ENCODE measurements at regions not wholly inside any gene's neighbourhood (a gene's known extent, or its start where the extent isn't known, plus 50 kb on each side); places are given as distances from the start of the nearest gene placed in this dataset.

GRCh38 chr3:67286586-67286985, 288.5 kb downstream of the KBTBD8 start:
- Histone ChIP-seq H4K5ac (ENCODE audit: low read depth, low read length) (no peak overlapping the region), H2AK5ac (ENCODE audit: low read depth, low read length) (no peak overlapping the region), H3K4me2 (ENCODE audit: low read depth, low read length) (no peak overlapping the region), H3K27me3 (ENCODE audit: control insufficient read depth, insufficient read depth, low read length) (no peaks in the 10 kb centered on the region), H3K9me3 (ENCODE audit: control insufficient read depth, insufficient read depth, low read length) (no peaks in the 10 kb centered on the region), H3K36me3 (ENCODE audit: control insufficient read depth, insufficient read depth, low read length) (no peaks in the 10 kb centered on the region), H2AK9ac (replicated peaks; ENCODE audit: low read depth, low read length, poor library complexity) (no peak overlapping the region), H4K20me1 (ENCODE audit: insufficient read depth, low read length) (no peaks in the 10 kb centered on the region), H3K9me1 (ENCODE audit: insufficient read depth, low read length) (no peaks in the 10 kb centered on the region), H2BK120ac (ENCODE audit: low read depth, low read length) (no peak overlapping the region), H4K8ac (ENCODE audit: low read depth in 2 of 2, low read length in 2 of 2) (no peak overlapping the region), H3K23ac (ENCODE audit: low read depth, low read length) (no peak overlapping the region), H3K56ac (ENCODE audit: extremely low read depth, insufficient read depth, low read length) (no peak overlapping the region), H3K4me3 (ENCODE audit: insufficient read depth, low read depth, low read length) (no peak overlapping the region), H3K79me1 (ENCODE audit: low read depth in 1 of 2, low read length in 2 of 2) (no peaks in the 10 kb centered on the region), H3K18ac (ENCODE audit: low read depth, low read length) (no peak overlapping the region), H3K4ac (ENCODE audit: low read depth, low read length) (no peak overlapping the region), H2AFZ (replicated peaks; ENCODE audit: low read length, poor library complexity) (no peak overlapping the region), H4K91ac (ENCODE audit: insufficient read depth, low read depth, low read length) (no peak overlapping the region), H3K4me1 (ENCODE audit: control insufficient read depth, insufficient read depth, low read length) (no peaks in the 10 kb centered on the region), H2BK20ac (ENCODE audit: low read depth, low read length) (no peak overlapping the region), H3K14ac (replicated peaks; ENCODE audit: low read depth, low read length) (no peak overlapping the region), H2BK5ac (ENCODE audit: low read depth, low read length, poor library complexity, severe bottlenecking) (no peak overlapping the region), H3K27ac (ENCODE audit: insufficient read depth, low read length) (no peak overlapping the region), H3K9ac (ENCODE audit: low read depth, low read length) (no peak overlapping the region), H2BK15ac (ENCODE audit: low read depth, low read length) (no peak overlapping the region)
- CTCF ChIA-PET = no interaction called here
- POLR2A ChIA-PET (ENCODE audit: unreplicated experiment) = no interaction called here
- DNase-seq (no peak), ATAC-seq (ENCODE audit: low read depth) (no peak)
- dilution Hi-C loops (cut with HindIII; ENCODE audit: low sequenced_read_pairs, unreplicated experiment) (no loop called here), intact Hi-C loops (cut with micrococcal nuclease) (no loop called here), in situ Hi-C loops (cut with MboI; ENCODE audit: low sequenced_read_pairs) (no loop called here)
- TF ChIP-seq NFE2L2 (IDR thresholded peaks at IDR 0.05; ENCODE audit: low read depth, low read length) (no peak), RCOR1 (IDR thresholded peaks at IDR 0.05; ENCODE audit: insufficient replicate concordance, low read length) (no peak), RFX5 (IDR thresholded peaks at IDR 0.05; ENCODE audit: low read depth, low read length) (no peak), RAD21 (IDR thresholded peaks at IDR 0.05; ENCODE audit: low read length) (no peak), CEBPB (IDR thresholded peaks at IDR 0.05; ENCODE audit: low read depth, low read length) (no peak), USF2 (IDR thresholded peaks at IDR 0.05; ENCODE audit: low read depth, low read length) (no peak), CHD1 (IDR thresholded peaks at IDR 0.05; ENCODE audit: low read depth, low read length) (no peak), ELK1 (IDR thresholded peaks at IDR 0.05; ENCODE audit: borderline replicate concordance, low read depth, low read length) (no peak), CTCF (conservative IDR thresholded peaks at IDR 0.05; ENCODE audit: low read depth, low read length) (no peak), FOS (IDR thresholded peaks at IDR 0.05; ENCODE audit: low read depth, low read length) (no peak)
- no TSS peak for BruUV-seq (replicated peaks)
- no CpG with 5 or more reads among the region's 2 CpGs for WGBS, 2 experiments (ENCODE audit: extremely low coverage in 2 of 2, insufficient read length in 1 of 2)
